ENCODE measurements at regions not wholly inside any gene's neighbourhood (a gene's known extent, or its start where the extent isn't known, plus 50 kb on each side); places are given as distances from the start of the nearest gene placed in this dataset.

- H3K27me3 Mint-ChIP-seq (ENCODE audit: low read depth, unreplicated experiment) = no peaks in the 10 kb centered on the region
- no peak overlapping the region for H3K9ac ChIP-seq (ENCODE audit: low read length)
- H3K4me3 Mint-ChIP-seq (ENCODE audit: unreplicated experiment) = no peak overlapping the region
- no peak overlapping the region for H3K27ac ChIP-seq (ENCODE audit: low read depth, low read length)
- no peaks in the 10 kb centered on the region for H4K20me1 ChIP-seq (ENCODE audit: insufficient read depth, low read length)
- H3K4me1 Mint-ChIP-seq (ENCODE audit: low read depth, unreplicated experiment) = no peaks in the 10 kb centered on the region
- no peak overlapping the region for H2AFZ ChIP-seq (ENCODE audit: low read depth, low read length)
- no peak overlapping the region for H3K4me3 ChIP-seq (ENCODE audit: insufficient read depth, low read depth, low read length)
- FAIRE-seq (no peak), DNase-seq (ENCODE audit: low read depth) (no peak)
- no peaks in the 10 kb centered on the region for H3K9me3 ChIP-seq (ENCODE audit: insufficient read depth, low read depth, low read length)
- H3K79me2 ChIP-seq (ENCODE audit: insufficient read depth, low read length) = no peaks in the 10 kb centered on the region
- no peak overlapping the region for H3K4me2 ChIP-seq (ENCODE audit: low read length)
- no peaks in the 10 kb centered on the region for H3K36me3 Mint-ChIP-seq (ENCODE audit: low read depth, unreplicated experiment)
- no peaks in the 10 kb centered on the region for H3K27me3 ChIP-seq (ENCODE audit: insufficient read depth, low read length)
- no peaks in the 10 kb centered on the region for H3K9me3 Mint-ChIP-seq (ENCODE audit: unreplicated experiment)
- H3K27ac Mint-ChIP-seq (ENCODE audit: unreplicated experiment) = no peak overlapping the region
- TF ChIP-seq EZH2 (IDR thresholded peaks at IDR 0.05; ENCODE audit: insufficient read depth, low read length) (no peak), CTCF (IDR thresholded peaks at IDR 0.05; ENCODE audit: insufficient read depth, low read depth, low read length) (no peak)
- H3K4me1 ChIP-seq (ENCODE audit: insufficient read depth, low read length) = no peaks in the 10 kb centered on the region
- no peaks in the 10 kb centered on the region for H3K36me3 ChIP-seq (ENCODE audit: insufficient read depth, low read length)
Observed at GRCh38 chr2:6287406-6287805, 578.3 kb downstream of the CMPK2 start.

DNA sequence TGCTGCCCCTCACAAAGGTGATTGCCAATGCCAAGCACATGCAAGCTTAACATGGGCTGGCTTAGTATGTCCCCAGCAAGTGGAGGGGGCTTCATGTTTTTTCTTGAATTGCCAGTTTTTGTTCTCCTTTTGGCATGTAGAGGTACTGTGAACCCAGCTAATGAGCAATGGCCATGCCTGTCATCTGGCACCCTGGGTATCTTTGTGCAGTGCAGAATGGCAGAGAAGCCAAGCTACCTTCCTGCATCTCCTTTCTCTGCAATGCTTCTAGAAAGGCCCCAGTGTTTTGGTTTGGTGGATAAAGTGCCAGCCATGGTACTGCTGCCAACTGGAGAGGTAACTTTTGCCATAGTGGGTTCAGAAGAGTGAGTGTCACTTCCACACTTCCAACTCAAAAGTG, 576.9 kb downstream of the CMPK2 start:
- no peak overlapping the region for H3K27ac Mint-ChIP-seq (ENCODE audit: unreplicated experiment)
- no peaks in the 10 kb centered on the region for H3K36me3 ChIP-seq (ENCODE audit: insufficient read depth, low read length)
- no peak overlapping the region for H3K4me3 ChIP-seq (ENCODE audit: insufficient read depth, low read depth, low read length)
- H3K27me3 ChIP-seq (ENCODE audit: insufficient read depth, low read length) = no peaks in the 10 kb centered on the region
- H3K36me3 Mint-ChIP-seq (ENCODE audit: low read depth, unreplicated experiment) = no peaks in the 10 kb centered on the region
- DNase-seq (ENCODE audit: low read depth) (no peak), FAIRE-seq (no peak)
- no peak overlapping the region for H3K9ac ChIP-seq (ENCODE audit: low read length)
- no peaks in the 10 kb centered on the region for H3K4me1 ChIP-seq (ENCODE audit: insufficient read depth, low read length)
- no peak overlapping the region for H3K4me3 Mint-ChIP-seq (ENCODE audit: unreplicated experiment)
- no peak for TF ChIP-seq EZH2 (IDR thresholded peaks at IDR 0.05; ENCODE audit: insufficient read depth, low read length)
- no peak for TF ChIP-seq CTCF (IDR thresholded peaks at IDR 0.05; ENCODE audit: insufficient read depth, low read depth, low read length)
- no peak overlapping the region for H3K4me2 ChIP-seq (ENCODE audit: low read length)
- H3K4me1 Mint-ChIP-seq (ENCODE audit: low read depth, unreplicated experiment) = no peaks in the 10 kb centered on the region
- H3K27me3 Mint-ChIP-seq (ENCODE audit: low read depth, unreplicated experiment) = no peaks in the 10 kb centered on the region
- no peaks in the 10 kb centered on the region for H4K20me1 ChIP-seq (ENCODE audit: insufficient read depth, low read length)
- no peak overlapping the region for H2AFZ ChIP-seq (ENCODE audit: low read depth, low read length)
- no peak overlapping the region for H3K27ac ChIP-seq (ENCODE audit: low read depth, low read length)
- no peaks in the 10 kb centered on the region for H3K79me2 ChIP-seq (ENCODE audit: insufficient read depth, low read length)
- H3K9me3 Mint-ChIP-seq (ENCODE audit: unreplicated experiment) = peaks cover 3% of the 10 kb centered on the region
- no peaks in the 10 kb centered on the region for H3K9me3 ChIP-seq (ENCODE audit: insufficient read depth, low read depth, low read length)

GRCh38 chr2:6290217-6291015, 575.3 kb downstream of the CMPK2 start:
- no peaks in the 10 kb centered on the region for H3K4me1 Mint-ChIP-seq (ENCODE audit: low read depth, unreplicated experiment)
- H3K9ac ChIP-seq (ENCODE audit: low read length) = no peak overlapping the region
- DNase-seq (ENCODE audit: low read depth) (no peak), FAIRE-seq (no peak)
- TF ChIP-seq EZH2 (IDR thresholded peaks at IDR 0.05; ENCODE audit: insufficient read depth, low read length) (no peak), CTCF (IDR thresholded peaks at IDR 0.05; ENCODE audit: insufficient read depth, low read depth, low read length) (no peak)
- H3K9me3 ChIP-seq (ENCODE audit: insufficient read depth, low read depth, low read length) = no peaks in the 10 kb centered on the region
- no peaks in the 10 kb centered on the region for H3K27me3 Mint-ChIP-seq (ENCODE audit: low read depth, unreplicated experiment)
- peaks cover 8% of the 10 kb centered on the region for H3K9me3 Mint-ChIP-seq (ENCODE audit: unreplicated experiment)
- no peak overlapping the region for H3K27ac Mint-ChIP-seq (ENCODE audit: unreplicated experiment)
- H3K36me3 Mint-ChIP-seq (ENCODE audit: low read depth, unreplicated experiment) = no peaks in the 10 kb centered on the region
- H2AFZ ChIP-seq (ENCODE audit: low read depth, low read length) = no peak overlapping the region
- no peaks in the 10 kb centered on the region for H3K4me1 ChIP-seq (ENCODE audit: insufficient read depth, low read length)
- H3K27me3 ChIP-seq (ENCODE audit: insufficient read depth, low read length) = no peaks in the 10 kb centered on the region
- no peak overlapping the region for H3K4me3 ChIP-seq (ENCODE audit: insufficient read depth, low read depth, low read length)
- no peak overlapping the region for H3K4me2 ChIP-seq (ENCODE audit: low read length)
- no peak overlapping the region for H3K4me3 Mint-ChIP-seq (ENCODE audit: unreplicated experiment)
- H3K27ac ChIP-seq (ENCODE audit: low read depth, low read length) = no peak overlapping the region
- H3K79me2 ChIP-seq (ENCODE audit: insufficient read depth, low read length) = no peaks in the 10 kb centered on the region
- H4K20me1 ChIP-seq (ENCODE audit: insufficient read depth, low read length) = no peaks in the 10 kb centered on the region
- H3K36me3 ChIP-seq (ENCODE audit: insufficient read depth, low read length) = no peaks in the 10 kb centered on the region
